Activated naive CD4-positive, alpha-beta T cell (primary cell): ENCODE measurements at regions not wholly inside any gene's neighbourhood (a gene's known extent, or its start where the extent isn't known, plus 50 kb on each side); places are given as distances from the start of the nearest gene placed in this dataset.
"Not testable (repeated sequence)": the region's sequence is repeated elsewhere in the genome, so short reads cannot be mapped to it uniquely, and the experiment has no call there.

Experiments
- DNase-seq, 4 experiments: peaks; one replicate each; lab custom pipeline; 2025; lab: John Stamatoyannopoulos, UW

- DNase-seq = no peak
Observed at GRCh38 chr22:23381661-23382427, 198.2 kb downstream of the IGLL1 start.

DNA sequence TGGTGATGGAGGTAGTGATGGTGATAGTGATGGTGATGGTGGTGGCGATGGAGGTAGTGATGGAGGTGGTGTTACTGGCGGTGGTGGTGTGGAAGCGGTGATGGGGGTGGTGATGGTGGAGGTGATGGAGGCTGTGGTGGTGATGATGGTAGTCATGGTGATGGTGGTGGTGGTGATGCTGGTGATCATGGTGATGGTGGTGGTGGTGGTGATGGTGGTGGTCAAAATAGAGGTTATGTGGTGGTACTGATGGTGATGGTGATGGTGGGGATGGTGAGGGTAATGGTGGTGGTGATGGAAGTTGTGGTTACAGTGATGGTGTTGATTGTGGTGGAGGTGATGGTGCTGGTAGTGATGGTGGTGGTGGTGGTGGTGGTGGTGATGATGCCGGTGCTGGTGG lies 199.2 kb downstream of the IGLL1 start:
- DNase-seq = no peak

DNA sequence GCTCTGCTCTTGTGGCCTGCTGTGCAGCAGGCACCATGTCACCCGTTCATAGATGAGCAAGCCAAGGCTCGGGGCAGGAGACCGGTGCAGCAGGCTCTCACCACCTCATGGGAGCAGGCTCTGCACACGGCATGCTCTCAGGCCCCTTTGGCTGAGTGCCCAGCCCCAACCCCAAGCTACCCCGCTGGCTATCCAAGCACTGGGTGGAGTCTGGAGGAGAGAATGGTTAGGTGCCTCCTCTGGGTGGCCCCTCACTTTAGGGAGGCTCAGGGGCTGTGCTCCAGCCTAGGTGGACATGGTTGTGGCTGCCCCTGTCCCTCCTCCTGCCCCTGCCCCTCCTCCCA lies 199.9 kb downstream of the IGLL1 start:
- no peak for DNase-seq

- not testable (repeated sequence) for DNase-seq
Observed at GRCh38 chr22:23379540-23380229, 199.4 kb downstream of the BCR start.

- DNase-seq = no peak
Observed at GRCh38 chr22:23377767-23378166, 197.5 kb downstream of the BCR start.

GRCh38 chr22:23376256-23376655 lies 195.9 kb downstream of the BCR start:
- no peak for DNase-seq

DNA sequence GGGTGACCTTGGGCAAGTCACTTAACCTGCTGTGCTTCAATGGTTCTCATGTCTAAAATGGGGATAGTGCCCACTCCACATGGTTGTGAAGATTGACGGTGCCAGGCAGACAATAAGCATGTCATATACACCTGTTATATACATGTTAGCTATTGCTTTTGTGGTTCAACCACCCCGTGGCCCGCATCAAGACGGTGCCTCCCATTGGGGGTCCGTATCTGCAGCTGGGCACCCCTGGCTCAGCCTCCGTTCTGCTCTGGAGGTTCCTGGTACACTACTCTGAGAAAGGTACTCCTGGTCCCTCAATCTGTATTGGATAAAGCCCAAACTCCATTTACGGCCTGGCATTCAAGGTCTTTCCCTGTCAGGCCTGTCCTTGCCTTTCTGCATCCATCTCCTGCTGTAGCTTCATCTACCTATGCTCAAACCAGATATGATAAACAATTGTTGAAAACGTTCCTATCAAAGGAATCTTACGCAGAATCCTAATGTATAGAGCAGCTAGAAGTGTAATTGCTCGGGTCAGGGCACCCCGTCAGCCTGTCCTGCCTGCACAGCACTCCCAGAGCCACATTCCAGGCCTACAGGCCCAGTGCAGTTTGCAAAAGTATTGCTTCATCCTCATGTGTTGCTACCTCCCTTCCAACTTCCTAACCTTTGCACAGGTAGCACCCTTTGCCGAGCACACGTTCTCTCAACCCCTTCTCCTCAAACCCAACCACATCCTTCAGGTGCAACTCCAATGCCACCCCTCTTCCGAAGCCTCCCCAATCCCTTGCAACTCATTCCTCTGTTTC lies 194.9 kb downstream of the BCR start:
- no peak for DNase-seq

GRCh38 chr22:23373601-23374000 lies 193.3 kb downstream of the BCR start:
- no peak for DNase-seq

DNA sequence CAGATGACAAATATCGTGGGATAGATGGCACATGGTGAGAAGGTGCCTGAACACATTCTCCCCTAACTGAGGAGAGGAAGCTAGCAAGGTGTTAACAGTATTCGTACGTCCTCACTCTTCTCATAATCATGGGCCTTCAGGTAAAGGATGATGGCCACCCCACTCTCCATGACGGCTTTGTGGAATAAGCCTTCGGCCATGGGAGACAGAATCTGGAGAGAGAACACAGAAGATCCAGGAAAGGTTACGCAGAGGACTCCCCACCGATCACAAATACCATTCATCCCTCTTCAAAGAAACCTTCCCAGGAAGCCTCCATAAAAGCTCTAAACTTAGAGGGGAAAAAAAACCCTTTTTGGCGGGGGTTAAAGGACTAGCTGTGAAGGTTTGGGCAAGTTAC lies 189.9 kb downstream of the BCR start:
- DNase-seq = no peak

DNA sequence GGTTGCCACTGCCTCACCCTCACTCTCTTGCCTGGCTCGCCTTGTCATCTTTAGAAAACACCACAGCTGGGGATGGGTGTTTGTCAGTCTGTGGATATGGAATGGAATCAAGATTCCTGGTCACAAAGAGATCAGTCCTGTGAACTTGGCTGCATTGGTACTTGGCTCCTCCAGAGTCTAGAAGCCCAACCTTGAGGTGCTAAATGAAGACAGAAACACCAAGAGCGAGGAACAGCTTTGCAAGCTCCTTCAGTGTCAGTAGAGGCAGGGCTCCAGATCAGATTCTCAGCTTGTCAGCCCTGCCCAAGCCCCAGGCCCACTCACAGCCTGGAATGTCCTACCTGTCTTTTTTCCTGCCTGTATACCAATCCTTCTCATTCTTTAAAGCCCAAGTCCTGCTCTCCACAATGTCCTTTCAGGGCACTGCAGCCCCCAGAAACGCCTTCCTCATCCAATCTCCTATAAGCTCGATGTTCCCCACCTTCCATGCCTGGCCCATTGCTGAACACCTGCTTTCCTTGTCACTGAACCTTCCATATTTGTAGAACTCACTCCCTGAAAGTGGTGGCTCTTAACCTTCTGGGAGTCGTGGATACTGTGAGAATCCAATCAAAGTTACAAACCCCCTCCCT lies 188.9 kb downstream of the BCR start:
- DNase-seq = no peak
